IMR-90 (cell line): ENCODE measurements at regions not wholly inside any gene's neighbourhood (a gene's known extent, or its start where the extent isn't known, plus 50 kb on each side); places are given as distances from the start of the nearest gene placed in this dataset.

Experiments used
- ATAC-seq: fragments of 200-7000 bp; cut with Tn5 transposase; 2 replicates; pipeline ENCODE4 v1.9.1; 2020; ENCODE audit warnings: low read depth, mild to moderate bottlenecking, moderate library complexity
- BruUV-seq: library from RNA; stranded (reverse); fragments of 400-500 nt; replicated peaks from 2 replicates; lab custom pipeline; 2021; lab: Mats Ljungman, UMichigan
- CTCF ChIA-PET: fragments of 300-600 bp; formaldehyde crosslinking; extraction: SDS; loops from one replicate; lab custom pipeline; 2021; ENCODE audit warnings: antibody characterized with exemption; lab: Yijun Ruan, JAX
- POLR2A ChIA-PET: fragments of 300-600 bp; sonication (Branson Sonifier 250); formaldehyde crosslinking; loops from one replicate; lab custom pipeline; 2022; ENCODE audit warnings: antibody characterized with exemption; ENCODE audit not compliant: unreplicated experiment; lab: Charles Lee
- DNase-seq: peaks from one replicate; pipeline ENCODE4 v3.0.0; 2013
- H2AFZ ChIP-seq: replicated peaks from 2 replicates; pipeline ENCODE3; 2013; ENCODE audit warnings: low read length, mild to moderate bottlenecking; ENCODE audit not compliant: poor library complexity
- H2AK5ac ChIP-seq: 2 replicates; pipeline ENCODE4 v1.6.1; 2013; ENCODE audit warnings: low read depth, low read length, inconsistent platforms
- H2AK9ac ChIP-seq: replicated peaks from 2 replicates; pipeline ENCODE3; 2013; ENCODE audit warnings: mild to moderate bottlenecking, low read depth, low read length, moderate library complexity; ENCODE audit not compliant: poor library complexity
- H2BK120ac ChIP-seq: 2 replicates; pipeline ENCODE4 v1.6.1; 2013; ENCODE audit warnings: low read depth, low read length, inconsistent platforms
- H2BK15ac ChIP-seq: 3 replicates; pipeline ENCODE4 v1.6.1; 2013; ENCODE audit warnings: low read depth, low read length, inconsistent platforms
- H2BK20ac ChIP-seq: 2 replicates; pipeline ENCODE4 v1.6.1; 2013; ENCODE audit warnings: low read depth, mild to moderate bottlenecking, inconsistent platforms, low read length, moderate library complexity
- H2BK5ac ChIP-seq: 2 replicates; pipeline ENCODE4 v1.6.1; 2013; ENCODE audit warnings: mild to moderate bottlenecking, low read depth, low read length, inconsistent platforms; ENCODE audit not compliant: poor library complexity, severe bottlenecking
- H3K14ac ChIP-seq: replicated peaks from 2 replicates; pipeline ENCODE4 v1.6.1; 2013; ENCODE audit warnings: low read depth, low read length, inconsistent platforms
- H3K18ac ChIP-seq: 2 replicates; pipeline ENCODE4 v1.6.1; 2013; ENCODE audit warnings: low read depth, low read length, control low read depth
- H3K23ac ChIP-seq: 2 replicates; pipeline ENCODE4 v1.6.1; 2013; ENCODE audit warnings: low read depth, low read length, inconsistent platforms
- H3K27ac ChIP-seq: 2 replicates; pipeline ENCODE4 v1.5.1; 2013; ENCODE audit warnings: mild to moderate bottlenecking, control low read depth, low read length; ENCODE audit not compliant: insufficient read depth
- H3K27me3 ChIP-seq: 2 replicates; pipeline ENCODE4 v1.6.1; 2013; ENCODE audit warnings: low read length; ENCODE audit not compliant: control insufficient read depth, insufficient read depth
- H3K36me3 ChIP-seq: 2 replicates; pipeline ENCODE4 v1.6.1; 2013; ENCODE audit warnings: low read length, mixed read lengths; ENCODE audit not compliant: control insufficient read depth, insufficient read depth
- H3K4ac ChIP-seq: 2 replicates; pipeline ENCODE4 v1.6.1; 2013; ENCODE audit warnings: low read depth, low read length, inconsistent platforms
- H3K4me1 ChIP-seq: 2 replicates; pipeline ENCODE4 v1.6.1; 2013; ENCODE audit warnings: low read length, mixed read lengths; ENCODE audit not compliant: control insufficient read depth, insufficient read depth
- H3K4me2 ChIP-seq: 2 replicates; pipeline ENCODE4 v1.6.1; 2013; ENCODE audit warnings: low read depth, mild to moderate bottlenecking, control low read depth, low read length, moderate library complexity
- H3K4me3 ChIP-seq: 2 replicates; pipeline ENCODE4 v1.5.1; 2013; ENCODE audit warnings: low read depth, mild to moderate bottlenecking, control low read depth, low read length, moderate library complexity; ENCODE audit not compliant: insufficient read depth
- H3K56ac ChIP-seq: 2 replicates; pipeline ENCODE4 v1.6.1; 2013; ENCODE audit warnings: low read length, inconsistent platforms; ENCODE audit not compliant: insufficient read depth; ENCODE audit errors: extremely low read depth
- H3K79me1 ChIP-seq, 2 experiments: 2 replicates each; pipeline ENCODE4 v1.6.1; 2013; ENCODE audit warnings: low read length in 2 of 2, inconsistent platforms in 1 of 2, low read depth in 1 of 2
- H3K9ac ChIP-seq: 2 replicates; pipeline ENCODE4 v1.6.1; 2013; ENCODE audit warnings: low read depth, low read length, control low read depth
- H3K9me1 ChIP-seq: 2 replicates; pipeline ENCODE4 v1.6.1; 2013; ENCODE audit warnings: low read length, inconsistent platforms; ENCODE audit not compliant: insufficient read depth
- H3K9me3 ChIP-seq: 2 replicates; pipeline ENCODE4 v1.6.1; 2013; ENCODE audit warnings: low read length; ENCODE audit not compliant: control insufficient read depth, insufficient read depth
- H4K20me1 ChIP-seq: 2 replicates; pipeline ENCODE4 v1.6.1; 2013; ENCODE audit warnings: low read length, inconsistent platforms; ENCODE audit not compliant: insufficient read depth
- H4K5ac ChIP-seq: 2 replicates; pipeline ENCODE4 v1.6.1; 2013; ENCODE audit warnings: mild to moderate bottlenecking, low read depth, low read length, control low read depth
- H4K8ac ChIP-seq, 2 experiments: 2 replicates each; pipeline ENCODE4 v1.6.1; 2013; ENCODE audit warnings: low read depth in 2 of 2, low read length in 2 of 2, control low read depth in 1 of 2, inconsistent platforms in 1 of 2
- H4K91ac ChIP-seq: 2 replicates; pipeline ENCODE4 v1.6.1; 2013; ENCODE audit warnings: low read depth, low read length, inconsistent platforms; ENCODE audit not compliant: insufficient read depth
- MAZ ChIP-seq: IDR thresholded peaks from 2 replicates; pipeline ENCODE4 v1.6.1; 2012; ENCODE audit warnings: low read depth, mild to moderate bottlenecking, low read length, improper control_type of control experiment, moderate library complexity, borderline replicate concordance
- NFE2L2 ChIP-seq: fragments of 150-350 bp; IDR thresholded peaks from 2 replicates; pipeline ENCODE4 v1.6.1; 2016; ENCODE audit warnings: low read depth, mild to moderate bottlenecking, low read length
- SMC3 ChIP-seq: fragments of 150-350 bp; IDR thresholded peaks from 2 replicates; pipeline ENCODE4 v1.6.1; 2016; ENCODE audit warnings: low read depth, mild to moderate bottlenecking, antibody characterized with exemption, low read length, moderate library complexity
- dilution Hi-C: fragments of 300-500 bp; cut with HindIII; formaldehyde crosslinking; loops from one replicate; pipeline ENCODE4 v1.14.3; 2018; ENCODE audit warnings: low sequenced_read_pairs; ENCODE audit not compliant: unreplicated experiment
- in situ Hi-C: fragments of 300-500 bp; cut with MboI; formaldehyde crosslinking; loops from 3 replicates; pipeline ENCODE4 v1.14.3; 2019; ENCODE audit warnings: low sequenced_read_pairs, inconsistent platforms, mixed read lengths
- intact Hi-C: fragments of 100-400 bp; cut with micrococcal nuclease; formaldehyde crosslinking; loops from 2 replicates; pipeline ENCODE4 v1.10.0; 2022

DNA sequence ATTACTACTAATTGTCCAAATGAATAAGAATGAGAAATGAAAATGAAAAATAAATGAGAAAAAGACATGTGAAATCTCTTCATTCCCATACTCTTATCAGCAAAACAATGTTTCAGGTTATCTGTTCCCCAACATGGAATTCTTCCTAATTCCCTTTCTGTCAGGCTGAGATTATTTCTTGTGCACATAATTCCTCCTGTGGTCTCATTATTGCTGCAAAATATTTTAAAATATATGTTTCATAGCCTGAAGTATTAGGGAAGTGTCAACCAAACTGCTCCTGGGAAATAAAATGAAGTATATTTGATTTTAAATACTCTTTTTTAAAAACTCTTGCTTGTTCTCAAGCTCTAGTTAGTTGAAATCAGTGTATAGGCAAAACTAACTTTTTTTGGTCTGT, 314.9 kb downstream of the USP25 start:
- dilution Hi-C loops, result no loop called here
- H4K20me1 ChIP-seq, result no peaks in the 10 kb centered on the region
- H4K91ac ChIP-seq, result no peak overlapping the region
- H3K27me3 ChIP-seq, result no peaks in the 10 kb centered on the region
- no peak overlapping the region for H2BK20ac ChIP-seq
- H3K4me1 ChIP-seq, result 0 out of 2 replicates have a peak, but pooled peaks cover 2% of the 10 kb centered on the region
- ChIA-PET CTCF (no interaction called here), POLR2A (interaction anchor here (0.6 kb wide), 1 partner anchor 351 kb away, joined by 6 read pairs; no protein-coding TSS in a partner anchor)
- H4K8ac ChIP-seq, result no peak overlapping the region
- TF ChIP-seq SMC3 (no peak), MAZ (no peak), NFE2L2 (no peak)
- H4K5ac ChIP-seq, result no peak overlapping the region
- no peaks in the 10 kb centered on the region for H3K9me1 ChIP-seq
- no peak overlapping the region for H3K9ac ChIP-seq
- H3K4ac ChIP-seq, result no peak overlapping the region
- ATAC-seq (no peak), DNase-seq (no peak)
- no peak overlapping the region for H3K27ac ChIP-seq
- H2AK5ac ChIP-seq, result no peak overlapping the region
- no peak overlapping the region for H2BK5ac ChIP-seq
- BruUV-seq, result no TSS peak
- H3K18ac ChIP-seq, result no peak overlapping the region
- no peak overlapping the region for H2AFZ ChIP-seq
- no peak overlapping the region for H2BK15ac ChIP-seq
- H3K4me2 ChIP-seq, result no peak overlapping the region
- H3K56ac ChIP-seq, result no peak overlapping the region
- H3K4me3 ChIP-seq, result no peak overlapping the region
- in situ Hi-C loops, result no loop called here
- H3K14ac ChIP-seq, result no peak overlapping the region
- no peak overlapping the region for H2BK120ac ChIP-seq
- H3K79me1 ChIP-seq, result no peaks in the 10 kb centered on the region
- no peaks in the 10 kb centered on the region for H3K9me3 ChIP-seq
- H2AK9ac ChIP-seq, result no peak overlapping the region
- intact Hi-C loops, result no loop called here
- H3K23ac ChIP-seq, result no peak overlapping the region
- H3K36me3 ChIP-seq, result no peaks in the 10 kb centered on the region
